HuH-7.5 (cell line): ENCODE measurements at regions not wholly inside any gene's neighbourhood (a gene's known extent, or its start where the extent isn't known, plus 50 kb on each side); places are given as distances from the start of the nearest gene placed in this dataset.
A peak's percentile ranks its signal among the peaks of the same experiment; 100 is the strongest.

Experiments
- DNase-seq: peaks from one replicate; pipeline ENCODE4 v3.0.0; 2011; ENCODE audit warnings: low spot score

- no peak for DNase-seq
Observed at GRCh38 chr9:108675708-108676107, 180.1 kb downstream of the ACTL7B start.

- DNase-seq, result no peak
Observed at GRCh38 chr9:108674766-108675530, 180.8 kb downstream of the ACTL7B start.

- no peak for DNase-seq
Observed at GRCh38 chr9:108673386-108673785, 182.4 kb downstream of the ACTL7B start.

GRCh38 chr9:108672475-108673190, 183.2 kb downstream of the ACTL7B start:
- no peak for DNase-seq

GRCh38 chr9:108671794-108672193, 184.0 kb downstream of the ACTL7B start:
- no peak for DNase-seq

- DNase-seq, result peak; percentile 12
Observed at GRCh38 chr9:108671176-108671575, 184.6 kb downstream of the ACTL7B start.

- DNase-seq, result no peak
Observed at GRCh38 chr9:108668938-108669335, 186.8 kb downstream of the ACTL7B start.

GRCh38 chr9:108668191-108668937, 187.4 kb downstream of the ACTL7B start:
- no peak for DNase-seq

- no peak for DNase-seq
Observed at GRCh38 chr9:108666240-108666784, 189.5 kb downstream of the ACTL7B start.

GRCh38 chr9:108665521-108666239, 190.1 kb downstream of the ACTL7B start:
- DNase-seq, result no peak

- DNase-seq, result no peak
Observed at GRCh38 chr9:108664309-108665255, 191.2 kb downstream of the ACTL7B start.

- no peak for DNase-seq
Observed at GRCh38 chr9:108663422-108663821, 192.4 kb downstream of the ACTL7B start.

- no peak for DNase-seq
Observed at GRCh38 chr9:108662956-108663355, 192.8 kb downstream of the ACTL7B start.

- DNase-seq, result no peak
Observed at GRCh38 chr9:108662091-108662875, 193.5 kb downstream of the ACTL7B start.

- no peak for DNase-seq
Observed at GRCh38 chr9:108656566-108656965, 199.2 kb downstream of the ACTL7B start.

- no peak for DNase-seq
Observed at GRCh38 chr9:108655818-108656217, 200.0 kb downstream of the ACTL7B start.

- no peak for DNase-seq
Observed at GRCh38 chr9:108654566-108654965, 201.2 kb downstream of the ACTL7B start.

- DNase-seq, result no peak
Observed at GRCh38 chr9:108652851-108653250, 202.9 kb downstream of the ACTL7B start.

GRCh38 chr9:108650826-108651225, 205.0 kb downstream of the ACTL7B start:
- no peak for DNase-seq

- no peak for DNase-seq
Observed at GRCh38 chr9:108645520-108645919, 210.3 kb downstream of the ACTL7B start.
